ENCODE measurements at regions not wholly inside any gene's neighbourhood (a gene's known extent, or its start where the extent isn't known, plus 50 kb on each side); places are given as distances from the start of the nearest gene placed in this dataset.
A peak's percentile ranks its signal among the peaks of the same experiment; 100 is the strongest.

DNA sequence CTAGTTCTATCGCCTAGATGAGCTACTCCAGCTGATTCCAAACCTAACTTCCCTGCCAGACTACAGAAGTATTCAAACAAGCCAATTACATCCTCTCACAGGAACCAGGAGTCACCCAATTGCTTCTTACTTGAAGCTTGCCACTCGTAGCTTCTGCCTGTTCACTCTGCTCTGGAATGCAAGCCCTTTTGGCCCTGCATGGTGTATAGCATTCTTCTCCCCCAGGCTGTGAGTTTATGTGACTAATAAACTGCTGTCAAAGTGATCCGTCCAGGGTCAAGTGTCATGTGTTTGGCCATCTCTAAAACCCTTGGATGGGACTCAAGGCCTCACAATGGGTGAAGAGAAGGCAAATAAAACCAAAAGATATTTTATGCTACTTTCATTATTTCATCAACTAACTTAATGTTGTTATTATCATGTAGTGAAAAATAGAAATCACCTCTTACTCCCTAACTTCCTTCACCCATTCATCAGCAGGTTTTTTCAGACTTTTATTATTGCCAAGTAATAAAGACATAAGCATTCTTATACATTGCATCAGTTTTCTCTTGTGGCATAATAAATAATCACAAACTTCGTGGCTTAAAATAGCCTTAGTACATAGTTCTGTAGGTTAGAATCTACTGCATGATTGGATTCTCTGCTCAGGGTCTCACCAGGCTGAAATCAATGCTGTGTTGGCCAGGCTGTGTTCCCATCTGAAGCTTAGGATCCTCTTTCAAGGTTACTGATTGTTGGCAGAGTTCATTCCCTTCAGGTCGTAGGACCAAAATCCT, 1981.7 kb upstream of the FLRT2 start:
- Histone ChIP-seq H3K27me3 (ENCODE audit: control insufficient read depth in 2 of 2, insufficient read depth in 2 of 2, low read length in 2 of 2) (no peaks in the 10 kb centered on the region), H3K9me3 (replicated peaks in 1 of 2; ENCODE audit: control insufficient read depth in 1 of 2, insufficient read depth in 1 of 2, low read length in 2 of 2) (peaks cover 0 to 4% of the 10 kb centered on the region in 2 donors), H3K36me3 (replicated peaks in 1 of 2; ENCODE audit: control insufficient read depth in 1 of 2, insufficient read depth in 2 of 2, low read length in 2 of 2) (no peaks in the 10 kb centered on the region), H3K4me3 (replicated peaks in 1 of 3; ENCODE audit: low read depth in 2 of 3, low read length in 3 of 3) (no peak overlapping the region), H3K4me2 (replicated peaks; ENCODE audit: extremely low read depth, low read length, poor library complexity, severe bottlenecking) (no peak overlapping the region), H3K4me1 (ENCODE audit: control insufficient read depth in 1 of 2, insufficient read depth in 2 of 2, low read length in 2 of 2) (no peaks in the 10 kb centered on the region), H3K27ac (ENCODE audit: low read depth in 1 of 2, low read length in 2 of 2) (no peak overlapping the region), H2AFZ (ENCODE audit: insufficient read depth, low read depth, low read length, poor library complexity, severe bottlenecking) (no peak overlapping the region), H3K79me2 (ENCODE audit: insufficient read depth, low read length) (no peaks in the 10 kb centered on the region), H4K20me1 (ENCODE audit: insufficient read depth, low read length) (no peaks in the 10 kb centered on the region), H3K9ac (ENCODE audit: insufficient read depth, low read length, poor library complexity, severe bottlenecking) (no peak overlapping the region)
- intact Hi-C loops (cut with micrococcal nuclease) = no loop called here
- H3K4me3 Mint-ChIP-seq = peak overlapping the region in 1 of 2 donors; percentile 39
- 89% methylated on average over 3 of the region's 5 CpGs for WGBS (ENCODE audit: insufficient coverage)
- no peaks in the 10 kb centered on the region for H3K36me3 Mint-ChIP-seq
- no peak overlapping the region for H3K27ac Mint-ChIP-seq
- no peak for TF ChIP-seq CTCF (IDR thresholded peaks at IDR 0.05)
- DNase-seq = no peak
- H3K9me3 Mint-ChIP-seq = peaks cover 0 to 3% (median 0%) of the 10 kb centered on the region in 7 donors
- H3K4me1 Mint-ChIP-seq = no peaks in the 10 kb centered on the region
- H3K27me3 Mint-ChIP-seq (ENCODE audit: low read depth in 3 of 3) = peaks cover 0 to 2% (median 0%) of the 10 kb centered on the region in 3 donors

GRCh38 chr14:83556065-83556464, 1973.9 kb upstream of the FLRT2 start:
- Histone ChIP-seq H3K27ac (ENCODE audit: low read depth in 1 of 2, low read length in 2 of 2) (no peak overlapping the region), H4K20me1 (ENCODE audit: insufficient read depth, low read length) (no peaks in the 10 kb centered on the region), H3K79me2 (ENCODE audit: insufficient read depth, low read length) (no peaks in the 10 kb centered on the region), H3K36me3 (replicated peaks in 1 of 2; ENCODE audit: control insufficient read depth in 1 of 2, insufficient read depth in 2 of 2, low read length in 2 of 2) (no peaks in the 10 kb centered on the region), H3K4me1 (ENCODE audit: control insufficient read depth in 1 of 2, insufficient read depth in 2 of 2, low read length in 2 of 2) (no peaks in the 10 kb centered on the region), H3K4me2 (replicated peaks; ENCODE audit: extremely low read depth, low read length, poor library complexity, severe bottlenecking) (no peak overlapping the region), H3K4me3 (replicated peaks in 1 of 3; ENCODE audit: low read depth in 2 of 3, low read length in 3 of 3) (no peak overlapping the region), H3K9ac (ENCODE audit: insufficient read depth, low read length, poor library complexity, severe bottlenecking) (no peak overlapping the region), H3K27me3 (ENCODE audit: control insufficient read depth in 2 of 2, insufficient read depth in 2 of 2, low read length in 2 of 2) (no peaks in the 10 kb centered on the region), H2AFZ (ENCODE audit: insufficient read depth, low read depth, low read length, poor library complexity, severe bottlenecking) (no peak overlapping the region), H3K9me3 (replicated peaks in 1 of 2; ENCODE audit: control insufficient read depth in 1 of 2, insufficient read depth in 1 of 2, low read length in 2 of 2) (peaks cover 5 to 8% of the 10 kb centered on the region in 2 donors)
- Mint-ChIP-seq H3K4me1 (no peaks in the 10 kb centered on the region), H3K27ac (no peak overlapping the region), H3K36me3 (no peaks in the 10 kb centered on the region), H3K27me3 (ENCODE audit: low read depth in 3 of 3) (peaks cover 0 to 3% (median 0%) of the 10 kb centered on the region in 3 donors), H3K4me3 (no peak overlapping the region), H3K9me3 (peaks cover 0 to 6% (median 1%) of the 10 kb centered on the region in 7 donors)
- intact Hi-C loops (cut with micrococcal nuclease) = no loop called here
- no peak for TF ChIP-seq CTCF (IDR thresholded peaks at IDR 0.05)
- WGBS (ENCODE audit: insufficient coverage) = no CpG with 5 or more reads among the region's 2 CpGs
- no peak for DNase-seq

Measured in CD14-positive monocyte (primary cell).